ENCODE measurements at regions not wholly inside any gene's neighbourhood (a gene's known extent, or its start where the extent isn't known, plus 50 kb on each side); places are given as distances from the start of the nearest gene placed in this dataset.
"Not testable (repeated sequence)": the region's sequence is repeated elsewhere in the genome, so short reads cannot be mapped to it uniquely, and the experiment has no call there.

DNA sequence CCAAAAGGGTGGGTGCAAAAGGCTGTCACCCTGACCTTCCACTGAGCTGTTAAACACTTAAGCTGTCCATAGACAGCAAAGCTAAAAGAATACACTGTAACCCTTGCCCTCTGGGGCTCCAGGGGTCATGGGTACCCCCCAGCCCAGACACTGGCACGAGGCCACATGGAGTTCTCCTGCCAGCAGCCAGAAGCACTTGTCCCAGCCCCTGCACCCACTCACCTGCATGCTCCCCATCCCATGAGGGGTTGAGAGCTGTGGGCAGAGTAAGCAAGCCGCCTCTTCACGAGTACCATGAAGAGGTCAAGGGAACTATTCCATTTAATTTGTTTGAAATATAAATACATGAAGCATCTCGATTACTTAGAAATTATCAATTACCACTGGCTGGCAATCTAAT is 867.1 kb upstream of the ZEB2 start:
- no peak for DNase-seq

- no peak for DNase-seq
These were observed 864.0 kb upstream of the ZEB2 start for GRCh38 chr2:145383961-145384360.

- DNase-seq: no peak
These were observed 860.6 kb upstream of the ZEB2 start for GRCh38 chr2:145380436-145381017.

GRCh38 chr2:145379934-145380333 is 860.0 kb upstream of the ZEB2 start:
- no peak for DNase-seq

- no peak for DNase-seq
These were observed 854.2 kb upstream of the ZEB2 start for GRCh38 chr2:145374165-145374564.

DNA sequence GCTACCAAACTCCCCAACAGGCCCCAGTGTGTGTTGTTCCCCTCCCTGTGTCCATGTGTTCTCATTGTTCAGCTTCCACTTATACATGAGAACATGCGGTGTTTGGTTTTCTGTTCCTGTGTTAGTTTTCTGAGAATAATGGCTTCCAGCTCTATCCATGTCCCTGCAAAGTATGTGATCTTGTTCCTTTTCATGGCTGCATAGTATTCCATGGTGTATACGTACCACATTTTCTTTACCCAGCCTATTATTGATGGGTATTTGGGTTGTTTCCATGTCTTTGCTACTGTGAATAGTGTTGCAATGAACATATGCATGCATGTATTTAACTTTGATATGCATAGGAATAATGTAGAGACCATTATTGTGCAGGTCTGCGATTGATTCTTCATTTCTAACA is 847.4 kb upstream of the ZEB2 start:
- DNase-seq: not testable (repeated sequence)

GRCh38 chr2:145366341-145366740 is 846.4 kb upstream of the ZEB2 start:
- DNase-seq: no peak

GRCh38 chr2:145360129-145360790 is 840.3 kb upstream of the ZEB2 start:
- no peak for DNase-seq

- DNase-seq: no peak
These were observed 839.6 kb upstream of the ZEB2 start for GRCh38 chr2:145359561-145359960.

DNA sequence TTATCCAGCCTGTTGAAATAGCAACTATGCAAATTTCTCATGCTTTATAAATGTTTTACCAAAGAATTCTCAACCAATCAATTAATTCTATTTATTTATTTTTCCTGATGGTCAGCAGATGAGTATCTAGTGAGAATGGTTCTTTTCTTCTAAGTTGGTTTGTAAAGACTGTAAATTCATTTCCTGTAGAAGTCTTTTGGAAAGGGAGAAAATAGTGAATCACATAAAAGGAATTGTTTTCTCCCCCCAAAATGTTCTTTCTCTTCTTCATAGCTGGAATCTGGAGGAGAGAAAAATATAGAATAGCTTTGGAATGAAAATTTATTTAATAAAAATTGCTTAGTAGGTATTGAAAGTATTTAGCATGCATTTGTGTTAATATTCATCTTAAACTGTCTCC is 836.1 kb upstream of the ZEB2 start:
- no peak for DNase-seq

- DNase-seq: no peak
These were observed 832.6 kb upstream of the ZEB2 start for GRCh38 chr2:145352484-145352883.

- DNase-seq: no peak
These were observed 832.0 kb upstream of the ZEB2 start for GRCh38 chr2:145351864-145352425.

- DNase-seq: no peak
These were observed 830.1 kb upstream of the ZEB2 start for GRCh38 chr2:145350011-145350410.

DNA sequence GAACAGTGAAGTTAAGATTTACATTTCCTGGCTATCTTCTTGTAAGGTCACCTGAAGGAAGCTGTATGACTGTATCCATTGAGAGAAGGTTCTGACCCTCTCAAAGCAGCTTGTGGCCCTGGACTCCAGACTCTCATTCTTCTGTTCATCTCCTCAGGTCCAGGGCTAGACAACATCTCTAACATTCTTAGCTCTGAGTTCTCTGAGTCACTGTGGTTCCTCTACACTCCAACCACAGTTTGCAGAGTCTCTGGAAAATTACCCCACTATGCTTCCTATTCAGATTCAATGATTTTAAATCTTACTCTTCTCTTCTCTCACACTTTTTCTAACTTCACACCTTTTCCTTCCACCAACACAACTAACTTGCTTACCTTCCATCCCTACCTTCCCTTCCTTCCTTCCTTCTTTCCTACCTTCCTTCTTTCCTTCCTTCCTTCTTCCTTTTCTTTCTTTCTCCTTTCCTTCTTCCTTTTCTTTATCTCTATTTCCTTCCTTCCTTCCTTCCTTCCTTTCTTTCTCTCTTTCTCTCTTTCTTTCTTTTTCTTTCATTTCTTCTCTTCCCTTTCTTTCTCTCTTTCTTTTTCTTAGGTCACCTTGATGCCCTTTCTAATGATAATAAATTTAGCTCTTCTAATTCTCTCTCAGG is 824.3 kb upstream of the ZEB2 start:
- no peak for DNase-seq

- no peak for DNase-seq
These were observed 823.4 kb upstream of the ZEB2 start for GRCh38 chr2:145343287-145343686.

- no peak for DNase-seq
These were observed 821.6 kb upstream of the ZEB2 start for GRCh38 chr2:145341536-145341935.

GRCh38 chr2:145339646-145340045 is 819.7 kb upstream of the ZEB2 start:
- DNase-seq: no peak

DNA sequence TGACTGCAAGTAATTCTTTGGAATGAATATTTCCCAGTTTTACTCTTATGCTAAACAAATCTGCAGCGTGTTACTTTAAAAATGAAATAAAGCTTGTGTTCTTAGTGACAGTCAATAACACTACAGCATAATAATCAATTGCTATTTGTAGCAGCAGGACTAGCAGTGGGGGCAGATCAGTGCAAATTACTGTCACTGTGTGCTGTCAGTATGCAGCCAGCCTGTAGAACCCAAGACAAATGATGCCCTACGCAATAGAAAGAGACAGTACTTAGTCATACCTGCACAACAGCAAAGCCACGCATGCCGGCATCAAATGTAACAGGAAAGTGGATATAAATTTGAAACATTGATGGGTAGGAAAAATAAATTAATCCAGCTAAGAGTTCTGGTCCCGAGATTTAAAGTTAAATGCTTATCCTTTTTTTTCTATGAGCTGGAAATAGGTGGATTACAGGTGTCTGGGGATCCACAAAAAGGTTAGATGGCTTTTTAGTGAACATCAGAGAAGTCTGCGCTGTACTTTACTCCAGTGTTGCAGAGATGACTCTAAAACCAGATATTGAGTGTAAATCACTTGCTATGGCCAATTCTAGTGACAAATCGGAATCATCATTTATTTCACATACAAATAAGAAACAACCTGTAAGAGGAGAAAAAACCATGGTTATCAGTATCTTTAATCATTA is 812.4 kb upstream of the ZEB2 start:
- no peak for DNase-seq

- DNase-seq: no peak
These were observed 810.1 kb upstream of the ZEB2 start for GRCh38 chr2:145329971-145330370.

- DNase-seq: no peak
These were observed 805.6 kb upstream of the ZEB2 start for GRCh38 chr2:145325485-145325884.

DNA sequence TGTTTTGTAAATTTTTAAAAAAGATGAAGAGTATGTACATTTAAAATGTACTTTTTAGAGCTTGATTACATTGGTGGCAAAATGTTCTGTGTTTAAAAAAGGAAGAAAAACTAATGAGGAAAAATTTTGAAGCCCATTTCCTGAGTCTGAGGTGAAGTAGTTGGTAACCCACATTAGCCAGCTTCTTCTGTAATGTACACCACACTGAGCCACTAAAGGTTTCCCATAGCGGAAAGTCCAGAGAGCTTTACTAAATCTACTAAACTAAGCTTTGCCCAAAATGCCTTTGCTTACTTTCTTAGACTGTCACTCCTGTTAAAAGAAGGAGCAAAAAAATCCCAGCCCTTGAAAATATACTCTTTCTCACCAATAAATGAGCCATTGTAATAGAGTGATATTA is 804.8 kb upstream of the ZEB2 start:
- peak; percentile 4 for DNase-seq

DNA sequence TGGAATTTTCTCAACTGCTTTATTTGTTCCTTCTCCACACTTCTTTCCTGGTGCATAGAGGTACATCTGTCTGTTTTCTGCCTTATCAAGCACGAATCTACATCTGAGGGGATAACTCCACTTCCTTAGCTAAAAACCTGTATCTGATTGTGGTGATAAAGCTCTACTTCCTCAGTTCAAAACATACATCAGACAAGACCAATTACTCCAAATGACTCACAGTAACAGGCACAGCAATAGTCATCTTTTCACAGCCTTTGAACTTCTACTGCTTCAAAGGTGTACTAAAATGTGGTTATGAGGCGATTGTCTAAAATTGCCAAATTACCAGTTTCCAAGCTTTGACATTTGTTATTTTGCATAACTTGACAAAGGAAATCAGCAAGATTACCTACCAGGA is 803.6 kb upstream of the ZEB2 start:
- DNase-seq: peak; percentile 19

GRCh38 chr2:145321344-145321743 is 801.4 kb upstream of the ZEB2 start:
- DNase-seq: no peak

DNA sequence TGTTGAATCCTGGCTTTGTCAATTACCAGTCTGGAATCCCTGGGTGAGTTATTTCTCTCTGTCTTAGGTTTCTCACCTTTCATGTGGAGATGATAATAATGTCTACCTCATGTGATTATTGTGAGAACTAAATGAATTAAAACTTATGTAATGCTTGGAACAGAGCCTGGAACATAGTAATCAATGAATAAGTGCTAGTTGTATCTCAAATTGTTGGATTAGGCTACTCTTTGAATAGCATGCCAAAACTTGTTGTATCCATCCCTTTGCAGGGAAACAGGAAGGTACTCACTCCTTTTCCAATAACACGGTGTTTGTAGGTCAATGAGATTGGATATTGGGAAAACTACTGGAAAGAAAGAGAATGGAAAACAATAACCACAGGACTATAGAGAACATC is 796.6 kb upstream of the ZEB2 start:
- no peak for DNase-seq

Data from hematopoietic multipotent progenitor cell treated with erythropoietin and hydrocortisone succinate and interleukin-3 and kit ligand, for 6 days (in vitro differentiated cells).